Bone marrow (tissue), 2 donors: ENCODE measurements at regions not wholly inside any gene's neighbourhood (a gene's known extent, or its start where the extent isn't known, plus 50 kb on each side); places are given as distances from the start of the nearest gene placed in this dataset.
"Not testable (repeated sequence)": the region's sequence is repeated elsewhere in the genome, so short reads cannot be mapped to it uniquely, and the experiment has no call there.

Experiments used
- DNase-seq, 2 donors: peaks; one replicate each; lab custom pipeline; 2025; lab: John Stamatoyannopoulos, UW

GRCh38 chr16:64116151-64116550, 1005.7 kb downstream of the CDH11 start:
- DNase-seq: no peak

DNA sequence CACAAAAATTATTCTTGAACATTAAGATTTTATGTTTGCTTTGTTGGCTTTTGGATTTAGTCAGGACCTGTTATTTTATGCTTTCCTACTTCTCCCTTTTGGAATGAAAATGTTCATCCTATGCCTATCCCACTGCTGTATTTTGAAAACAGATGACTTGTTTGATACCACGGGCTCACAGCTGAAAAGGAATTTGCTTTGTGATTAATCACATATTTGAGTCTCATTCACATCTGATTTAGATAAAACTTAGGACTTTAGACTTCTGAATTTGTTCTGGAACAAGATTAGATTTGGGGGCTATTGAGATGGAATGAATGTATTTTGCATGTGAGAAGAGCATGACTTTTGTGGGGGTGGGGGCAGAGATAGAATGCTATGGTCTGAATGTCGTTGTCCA, 1012.6 kb downstream of the CDH11 start:
- DNase-seq: no peak

GRCh38 chr16:64102654-64103053, 1019.2 kb downstream of the CDH11 start:
- no peak for DNase-seq

DNA sequence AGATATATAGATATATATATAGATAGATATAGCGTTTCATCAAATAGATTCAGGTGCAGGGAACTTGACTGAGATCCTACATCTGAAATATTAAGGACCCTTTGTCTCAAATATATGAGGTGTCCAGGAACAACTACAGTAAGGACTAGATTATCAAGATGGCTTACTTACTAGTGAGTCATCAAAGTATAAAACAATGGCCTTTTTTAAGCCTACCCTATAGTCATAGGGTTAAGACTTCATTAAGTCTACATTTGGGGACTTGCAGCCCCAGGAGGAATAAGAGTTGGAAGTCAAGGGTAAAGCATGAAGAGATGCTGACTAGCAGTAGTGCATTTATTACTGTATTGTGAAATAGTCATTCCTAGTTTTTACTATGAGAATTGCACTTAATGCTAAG, 1023.4 kb downstream of the CDH11 start:
- DNase-seq: no peak

- no peak for DNase-seq
Measured at GRCh38 chr16:64096689-64097088, 1025.2 kb downstream of the CDH11 start.

DNA sequence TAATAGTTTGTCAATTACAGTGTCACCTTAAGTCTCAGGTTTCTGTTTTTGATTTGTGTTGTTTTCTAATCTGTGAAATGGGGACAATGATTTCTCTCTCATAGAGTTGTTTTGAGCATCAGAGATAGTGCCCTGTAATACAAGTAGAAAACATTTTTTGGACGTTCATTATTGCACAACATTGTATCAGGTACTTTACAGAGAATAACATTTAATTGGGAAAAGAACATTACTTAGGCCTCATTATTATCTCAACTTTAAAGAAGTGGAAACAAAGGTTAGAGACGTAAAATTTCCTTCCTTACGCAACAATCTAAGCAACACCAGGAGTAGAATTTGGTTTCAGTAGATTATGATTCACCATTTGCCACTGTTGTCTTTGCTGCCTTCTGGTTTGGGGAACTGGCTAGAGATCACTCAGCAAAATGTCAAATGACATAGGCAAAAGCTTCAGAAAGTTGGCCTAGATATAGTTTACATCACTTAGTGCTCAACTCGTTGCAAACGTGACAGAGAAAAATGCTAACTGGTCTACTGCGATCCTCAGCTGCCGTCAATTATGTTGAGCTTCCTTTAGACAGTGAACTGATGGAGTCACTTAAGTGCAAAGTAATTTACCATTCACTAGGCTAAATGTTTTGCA, 1026.8 kb downstream of the CDH11 start:
- DNase-seq: no peak

GRCh38 chr16:64094181-64094965, 1027.5 kb downstream of the CDH11 start:
- DNase-seq: no peak

DNA sequence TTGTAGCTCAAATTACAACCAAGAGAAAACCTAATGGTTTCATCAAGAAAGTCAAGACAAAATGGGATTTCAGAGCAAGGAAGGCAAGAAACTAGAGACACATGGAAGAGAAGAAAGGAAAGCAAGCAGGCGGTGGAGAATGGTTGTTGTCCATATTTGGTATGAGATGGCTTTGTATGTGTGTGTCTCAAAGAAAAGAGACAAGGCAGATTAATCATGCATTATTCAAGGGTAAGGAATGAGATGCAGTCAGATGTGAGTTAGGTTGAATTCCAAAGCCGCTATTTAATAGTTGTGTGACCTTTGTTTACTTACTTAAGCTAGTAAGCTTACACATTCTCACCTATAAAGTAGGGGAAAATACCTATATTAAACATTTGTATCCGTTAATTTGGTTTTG, 1029.6 kb downstream of the CDH11 start:
- DNase-seq: no peak

- DNase-seq: no peak
Measured at GRCh38 chr16:64090327-64090726, 1031.5 kb downstream of the CDH11 start.

- DNase-seq: no peak
Measured at GRCh38 chr16:64089697-64090096, 1032.2 kb downstream of the CDH11 start.

GRCh38 chr16:64088838-64089237, 1033.0 kb downstream of the CDH11 start:
- no peak for DNase-seq

DNA sequence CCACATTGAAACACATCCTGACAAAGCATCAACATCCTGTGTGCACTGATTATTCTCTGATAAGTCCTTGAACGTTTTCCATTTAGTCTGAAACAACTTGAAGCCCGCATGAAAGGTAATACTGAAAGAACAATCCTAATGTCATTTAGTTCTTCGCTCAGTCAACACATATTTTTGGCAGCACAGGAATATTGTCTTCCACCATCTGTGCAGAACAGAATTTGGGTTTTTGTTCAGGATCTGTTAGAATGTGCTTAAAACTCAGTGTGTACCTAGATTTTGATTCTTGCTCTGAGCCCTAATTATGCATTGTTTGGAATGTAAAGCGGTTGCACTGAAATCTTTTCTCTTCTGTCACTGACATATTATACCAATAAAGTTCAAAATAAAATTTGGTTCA, 1036.6 kb downstream of the CDH11 start:
- no peak for DNase-seq

GRCh38 chr16:64084706-64085105, 1037.2 kb downstream of the CDH11 start:
- DNase-seq: no peak

GRCh38 chr16:64083428-64084129, 1038.3 kb downstream of the CDH11 start:
- no peak for DNase-seq

DNA sequence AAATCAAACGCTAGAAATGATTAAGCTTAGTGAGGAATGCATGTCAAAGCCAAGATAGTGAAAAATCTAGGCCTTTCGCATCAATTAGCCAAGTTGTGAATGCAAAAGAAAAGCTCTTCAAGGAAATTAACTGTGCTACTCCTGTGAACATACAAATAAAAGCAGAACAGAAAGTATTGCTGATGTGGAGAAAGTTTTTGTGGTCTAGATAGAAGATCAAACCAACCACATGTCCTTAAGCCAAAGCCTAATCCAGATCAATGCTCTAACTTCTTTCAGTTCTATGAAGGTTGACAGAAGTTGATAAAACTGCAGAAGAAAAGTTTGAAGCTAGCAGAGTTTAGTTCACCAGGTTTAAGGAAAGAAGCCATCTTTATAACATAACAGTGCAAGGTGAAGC, 1044.6 kb downstream of the CDH11 start:
- DNase-seq: no peak

DNA sequence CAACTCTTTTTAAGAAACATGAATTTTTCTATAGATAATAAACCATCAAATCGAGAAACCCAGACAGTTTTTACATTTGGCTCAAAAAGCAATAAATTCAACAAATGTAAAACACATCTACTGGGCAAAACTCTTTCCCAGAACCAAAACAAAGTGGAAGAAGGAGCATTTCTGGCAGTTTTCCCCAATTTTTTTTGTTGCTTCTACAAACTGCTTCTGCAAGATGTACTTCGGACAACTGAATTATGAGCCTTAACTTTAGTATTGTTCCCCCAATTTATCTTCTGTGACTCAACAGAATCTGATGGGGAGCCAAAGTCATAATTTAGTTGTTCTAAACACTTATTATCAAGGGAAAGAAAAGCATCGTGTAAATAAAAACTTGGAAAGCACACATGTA, 1047.2 kb downstream of the CDH11 start:
- no peak for DNase-seq

GRCh38 chr16:64072131-64072730, 1049.6 kb downstream of the CDH11 start:
- DNase-seq: not testable (repeated sequence)

DNA sequence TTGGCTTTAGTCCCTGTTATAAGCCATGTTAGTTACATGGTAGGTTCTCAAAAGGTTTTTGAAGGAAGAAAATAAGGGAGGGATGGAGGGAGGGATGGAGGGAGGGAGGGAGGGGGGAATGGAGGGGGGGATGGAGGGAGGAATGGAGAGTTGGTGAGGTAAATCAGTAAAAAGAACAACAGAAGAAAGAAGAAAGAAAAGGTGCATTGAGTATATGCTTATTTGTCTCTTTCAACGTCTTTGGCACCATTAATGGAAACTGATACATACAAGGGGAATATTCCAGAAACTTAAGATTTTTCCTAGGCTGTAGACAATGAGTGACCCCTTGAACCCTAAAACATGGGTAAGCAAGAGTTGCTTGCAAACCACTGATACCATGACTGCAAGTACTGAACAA, 1056.3 kb downstream of the CDH11 start:
- no peak for DNase-seq

DNA sequence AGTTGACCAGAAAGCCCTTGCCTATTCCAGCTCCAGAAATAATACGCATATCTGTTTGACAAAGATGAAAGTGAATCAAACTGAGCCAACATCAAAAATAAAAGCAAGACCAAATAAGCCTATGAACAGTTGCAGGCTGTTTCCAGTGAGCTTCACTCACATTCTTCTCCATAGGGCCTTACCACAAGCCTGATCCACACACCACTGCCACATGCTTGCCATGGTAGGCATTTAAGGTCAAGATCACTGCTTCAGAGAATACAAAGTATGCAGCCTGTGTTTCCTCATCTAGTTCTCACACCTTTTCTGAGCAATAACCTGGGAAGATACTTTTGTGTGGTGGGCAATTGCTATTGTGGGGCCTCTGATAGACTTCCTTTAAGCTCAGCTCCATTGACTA, 1060.2 kb downstream of the CDH11 start:
- DNase-seq: no peak

DNA sequence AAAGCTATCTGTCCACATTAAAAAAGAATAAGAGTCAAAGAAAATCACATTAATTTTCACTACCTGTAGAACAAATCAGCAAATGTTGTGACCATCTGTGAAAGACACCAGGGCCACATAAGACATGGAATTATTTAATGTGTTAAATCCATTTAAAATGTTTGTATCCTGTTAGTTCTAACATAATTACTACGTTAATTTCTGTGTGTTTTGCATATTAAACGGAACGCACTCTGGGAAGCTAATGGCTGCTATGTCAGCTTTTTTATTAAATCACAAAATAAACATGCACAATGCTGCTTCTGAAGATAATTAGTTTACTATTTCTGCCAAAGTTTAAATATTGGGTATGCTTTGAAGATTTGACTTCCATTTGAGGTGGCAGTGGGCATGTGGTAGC, 1061.2 kb downstream of the CDH11 start:
- no peak for DNase-seq

DNA sequence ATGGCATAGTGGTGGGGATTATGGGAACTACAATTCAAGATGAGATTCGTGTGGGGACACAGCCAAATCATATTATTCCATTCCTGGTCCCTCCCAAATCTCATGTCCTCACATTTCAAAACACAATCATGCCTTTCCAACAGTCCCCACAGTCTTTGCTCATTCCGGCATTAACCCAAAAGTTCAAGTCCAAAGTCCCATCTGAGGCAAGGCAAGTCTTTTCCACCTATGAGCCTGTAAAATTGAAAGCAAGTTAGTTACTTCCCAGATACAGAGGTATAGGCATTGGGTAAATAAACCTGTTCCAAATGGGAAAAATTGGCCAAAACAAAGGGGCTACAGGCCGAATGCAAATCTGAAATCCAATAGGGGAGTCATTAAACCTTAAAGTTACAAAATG, 1063.2 kb downstream of the CDH11 start:
- DNase-seq: no peak

GRCh38 chr16:64051824-64052223, 1070.0 kb downstream of the CDH11 start:
- DNase-seq: no peak

GRCh38 chr16:64047878-64048277, 1074.0 kb downstream of the CDH11 start:
- DNase-seq: no peak
